ENCODE measurements at regions not wholly inside any gene's neighbourhood (a gene's known extent, or its start where the extent isn't known, plus 50 kb on each side); places are given as distances from the start of the nearest gene placed in this dataset.

DNA sequence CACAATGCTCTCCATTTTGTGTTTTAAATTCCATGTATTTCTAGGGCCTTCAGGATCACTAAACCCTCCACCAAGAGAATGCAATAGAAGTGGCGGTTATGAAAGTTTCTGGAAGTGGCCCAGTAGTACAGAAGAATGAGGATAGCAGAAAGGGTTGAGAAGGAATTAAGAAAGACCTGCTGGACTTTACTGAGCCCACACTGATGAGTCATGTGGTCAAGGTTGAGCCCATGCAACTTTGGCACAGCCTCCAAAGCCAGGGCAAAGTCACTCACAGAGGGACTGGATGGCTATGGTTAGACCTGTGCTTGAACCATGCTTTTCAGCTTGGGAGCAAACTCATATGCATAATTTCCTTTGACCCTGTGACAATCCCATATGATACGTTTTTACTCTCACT is 102.9 kb upstream of the PLET1 start:
- TF ChIP-seq GATA2 (IDR thresholded peaks at IDR 0.05; ENCODE audit: insufficient read depth, insufficient read length, low read depth, low read length) (no peak), POLR2A (IDR thresholded peaks at IDR 0.05; ENCODE audit: low read depth, low read length) (no peak), MYC (IDR thresholded peaks at IDR 0.05; ENCODE audit: low read depth, low read length) (no peak), FOS (IDR thresholded peaks at IDR 0.05; ENCODE audit: borderline replicate concordance, insufficient read depth, low read length) (no peak), POLR2AphosphoS5 (IDR thresholded peaks at IDR 0.05; ENCODE audit: insufficient read depth, low read depth, low read length) (no peak), JUN (IDR thresholded peaks at IDR 0.05; ENCODE audit: borderline replicate concordance, insufficient read depth, insufficient read length, low read depth) (no peak), EZH2 (IDR thresholded peaks at IDR 0.05; ENCODE audit: borderline replicate concordance, low read depth, low read length, severe bottlenecking) (no peak)
- TF ChIP-seq, protein P1, sequence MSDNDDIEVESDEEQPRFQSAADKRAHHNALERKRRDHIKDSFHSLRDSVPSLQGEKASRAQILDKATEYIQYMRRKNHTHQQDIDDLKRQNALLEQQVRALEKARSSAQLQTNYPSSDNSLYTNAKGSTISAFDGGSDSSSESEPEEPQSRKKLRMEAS (IDR thresholded peaks at IDR 0.05; ENCODE audit: insufficient read depth, insufficient read length) = no peak
- TF ChIP-seq, protein P2, sequence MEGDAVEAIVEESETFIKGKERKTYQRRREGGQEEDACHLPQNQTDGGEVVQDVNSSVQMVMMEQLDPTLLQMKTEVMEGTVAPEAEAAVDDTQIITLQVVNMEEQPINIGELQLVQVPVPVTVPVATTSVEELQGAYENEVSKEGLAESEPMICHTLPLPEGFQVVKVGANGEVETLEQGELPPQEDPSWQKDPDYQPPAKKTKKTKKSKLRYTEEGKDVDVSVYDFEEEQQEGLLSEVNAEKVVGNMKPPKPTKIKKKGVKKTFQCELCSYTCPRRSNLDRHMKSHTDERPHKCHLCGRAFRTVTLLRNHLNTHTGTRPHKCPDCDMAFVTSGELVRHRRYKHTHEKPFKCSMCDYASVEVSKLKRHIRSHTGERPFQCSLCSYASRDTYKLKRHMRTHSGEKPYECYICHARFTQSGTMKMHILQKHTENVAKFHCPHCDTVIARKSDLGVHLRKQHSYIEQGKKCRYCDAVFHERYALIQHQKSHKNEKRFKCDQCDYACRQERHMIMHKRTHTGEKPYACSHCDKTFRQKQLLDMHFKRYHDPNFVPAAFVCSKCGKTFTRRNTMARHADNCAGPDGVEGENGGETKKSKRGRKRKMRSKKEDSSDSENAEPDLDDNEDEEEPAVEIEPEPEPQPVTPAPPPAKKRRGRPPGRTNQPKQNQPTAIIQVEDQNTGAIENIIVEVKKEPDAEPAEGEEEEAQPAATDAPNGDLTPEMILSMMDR (IDR thresholded peaks at IDR 0.05; ENCODE audit: extremely low read depth in 1 of 2, insufficient read depth in 1 of 2, low read depth in 1 of 2, low read length in 2 of 2) = no peak
- no peak overlapping the region for H3K4me2 ChIP-seq (ENCODE audit: insufficient read depth, low read length)
- BruUV-seq (replicated peaks) = no TSS peak
- dilution Hi-C loops (cut with MboI; ENCODE audit: extremely low pct_ligation_motif_present, low sequenced_read_pairs) = no loop called here
- H3K27me3 ChIP-seq (ENCODE audit: control insufficient read depth in 2 of 2, insufficient read depth in 2 of 2, low read length in 2 of 2) = no peaks in the 10 kb centered on the region
- CTCF ChIA-PET = no interaction called here
- H3K9ac ChIP-seq (replicated peaks; ENCODE audit: extremely low read depth, insufficient read depth, low read length) = no peak overlapping the region
- H3K4me3 ChIP-seq (replicated peaks in 1 of 3; ENCODE audit: insufficient read depth in 1 of 3, low read depth in 1 of 3, low read length in 3 of 3) = no peak overlapping the region
- POLR2A ChIA-PET = no interaction called here
- DNase-seq (ENCODE audit: low read depth, low spot score) (no peak), FAIRE-seq (no peak)
- no peaks in the 10 kb centered on the region for H3K9me1 ChIP-seq (replicated peaks; ENCODE audit: control insufficient read depth, extremely low read depth, insufficient read depth, low read length)
- no peaks in the 10 kb centered on the region for H3K4me1 ChIP-seq (ENCODE audit: control insufficient read depth, extremely low read depth, insufficient read depth, low read length)
- intact Hi-C loops (cut with micrococcal nuclease) = no loop called here
- H4K20me1 ChIP-seq (replicated peaks; ENCODE audit: control insufficient read depth, extremely low read depth, insufficient read depth, low read length) = no peaks in the 10 kb centered on the region
- no peaks in the 10 kb centered on the region for H3K9me3 ChIP-seq (replicated peaks; ENCODE audit: control insufficient read depth, insufficient read depth, low read length)
- H3K79me2 ChIP-seq (ENCODE audit: control insufficient read depth, insufficient read depth, low read length) = no peaks in the 10 kb centered on the region
- H3K27ac ChIP-seq (ENCODE audit: insufficient read depth, low read depth, low read length) = no peak overlapping the region
- H2AFZ ChIP-seq (ENCODE audit: low read depth, low read length) = no peak overlapping the region
- H3K36me3 ChIP-seq (ENCODE audit: control insufficient read depth in 2 of 2, extremely low read depth in 1 of 2, insufficient read depth in 2 of 2, low read length in 2 of 2) = no peaks in the 10 kb centered on the region
